SU-DHL-6 (cell line): ENCODE measurements at regions not wholly inside any gene's neighbourhood (a gene's known extent, or its start where the extent isn't known, plus 50 kb on each side); places are given as distances from the start of the nearest gene placed in this dataset.

Experiments used
- CTCF ChIP-seq: fragments of 200-600 bp; sonication (generic); IDR thresholded peaks from one replicate; pipeline ENCODE4 v1.5.1; 2017; ENCODE audit warnings: antibody characterized with exemption, mild to moderate bottlenecking, low read length, moderate library complexity; ENCODE audit not compliant: insufficient read depth, poor library complexity, severe bottlenecking
- EZH2phosphoT487 ChIP-seq: fragments of 200-600 bp; sonication (generic), shearing (Covaris generic); conservative IDR thresholded peaks from 2 replicates; pipeline ENCODE4 v1.6.1; 2018; ENCODE audit warnings: mild to moderate bottlenecking, antibody characterized with exemption, low read length, moderate library complexity, mixed read lengths

DNA sequence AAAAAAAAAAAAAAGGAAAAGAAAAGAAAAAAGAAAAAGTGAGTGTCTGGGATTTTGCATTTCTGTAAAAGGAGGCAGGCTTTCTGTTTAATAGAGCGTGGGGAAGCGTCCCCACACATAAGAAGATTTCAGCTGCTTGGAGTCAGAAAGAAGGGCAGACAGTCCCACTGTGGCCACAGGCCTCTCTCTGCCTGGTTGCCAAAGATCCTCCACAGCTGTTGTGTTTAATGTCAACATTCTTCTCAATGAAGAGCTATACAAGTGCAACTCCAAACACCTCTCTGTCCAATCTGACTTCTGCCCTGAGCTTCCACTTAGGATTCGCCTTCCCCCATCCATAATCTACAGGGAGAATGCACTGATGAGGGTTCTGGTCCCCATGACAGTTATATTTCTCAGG, 64.3 kb upstream of the MLN start:
- no peak for TF ChIP-seq CTCF
- TF ChIP-seq EZH2phosphoT487: no peak
